ENCODE measurements at regions not wholly inside any gene's neighbourhood (a gene's known extent, or its start where the extent isn't known, plus 50 kb on each side); places are given as distances from the start of the nearest gene placed in this dataset.

DNA sequence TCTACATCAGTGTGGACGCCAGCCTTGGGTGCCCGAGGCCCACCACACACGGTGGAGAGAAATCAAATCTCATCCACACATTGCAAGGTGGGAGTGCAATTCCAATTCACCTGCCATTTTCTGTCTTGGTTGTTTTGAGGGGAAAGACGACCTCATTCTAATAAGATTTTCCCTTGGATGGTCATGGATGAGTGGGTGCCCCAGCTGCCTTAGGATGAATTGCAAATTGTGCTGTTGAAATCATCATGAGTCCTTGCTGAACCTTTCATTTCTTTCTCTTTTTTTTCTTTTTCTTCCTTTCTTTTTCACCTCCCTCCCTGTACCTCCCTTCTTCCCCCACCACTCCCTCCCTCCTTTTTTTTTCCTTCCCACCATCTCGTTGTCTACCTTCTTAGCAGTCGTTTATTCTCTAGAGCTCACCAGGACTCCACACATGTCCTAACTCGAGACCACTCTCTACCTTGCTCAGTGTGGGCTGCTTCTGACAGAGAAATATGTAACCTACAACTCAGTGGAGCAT is 266.9 kb upstream of the NFE2L3 start:
- TF ChIP-seq POLR2A (IDR thresholded peaks at IDR 0.05) = no peak
- TF ChIP-seq, protein P1, sequence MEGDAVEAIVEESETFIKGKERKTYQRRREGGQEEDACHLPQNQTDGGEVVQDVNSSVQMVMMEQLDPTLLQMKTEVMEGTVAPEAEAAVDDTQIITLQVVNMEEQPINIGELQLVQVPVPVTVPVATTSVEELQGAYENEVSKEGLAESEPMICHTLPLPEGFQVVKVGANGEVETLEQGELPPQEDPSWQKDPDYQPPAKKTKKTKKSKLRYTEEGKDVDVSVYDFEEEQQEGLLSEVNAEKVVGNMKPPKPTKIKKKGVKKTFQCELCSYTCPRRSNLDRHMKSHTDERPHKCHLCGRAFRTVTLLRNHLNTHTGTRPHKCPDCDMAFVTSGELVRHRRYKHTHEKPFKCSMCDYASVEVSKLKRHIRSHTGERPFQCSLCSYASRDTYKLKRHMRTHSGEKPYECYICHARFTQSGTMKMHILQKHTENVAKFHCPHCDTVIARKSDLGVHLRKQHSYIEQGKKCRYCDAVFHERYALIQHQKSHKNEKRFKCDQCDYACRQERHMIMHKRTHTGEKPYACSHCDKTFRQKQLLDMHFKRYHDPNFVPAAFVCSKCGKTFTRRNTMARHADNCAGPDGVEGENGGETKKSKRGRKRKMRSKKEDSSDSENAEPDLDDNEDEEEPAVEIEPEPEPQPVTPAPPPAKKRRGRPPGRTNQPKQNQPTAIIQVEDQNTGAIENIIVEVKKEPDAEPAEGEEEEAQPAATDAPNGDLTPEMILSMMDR (IDR thresholded peaks at IDR 0.05) = no peak
